ENCODE measurements at regions not wholly inside any gene's neighbourhood (a gene's known extent, or its start where the extent isn't known, plus 50 kb on each side); places are given as distances from the start of the nearest gene placed in this dataset.

DNA sequence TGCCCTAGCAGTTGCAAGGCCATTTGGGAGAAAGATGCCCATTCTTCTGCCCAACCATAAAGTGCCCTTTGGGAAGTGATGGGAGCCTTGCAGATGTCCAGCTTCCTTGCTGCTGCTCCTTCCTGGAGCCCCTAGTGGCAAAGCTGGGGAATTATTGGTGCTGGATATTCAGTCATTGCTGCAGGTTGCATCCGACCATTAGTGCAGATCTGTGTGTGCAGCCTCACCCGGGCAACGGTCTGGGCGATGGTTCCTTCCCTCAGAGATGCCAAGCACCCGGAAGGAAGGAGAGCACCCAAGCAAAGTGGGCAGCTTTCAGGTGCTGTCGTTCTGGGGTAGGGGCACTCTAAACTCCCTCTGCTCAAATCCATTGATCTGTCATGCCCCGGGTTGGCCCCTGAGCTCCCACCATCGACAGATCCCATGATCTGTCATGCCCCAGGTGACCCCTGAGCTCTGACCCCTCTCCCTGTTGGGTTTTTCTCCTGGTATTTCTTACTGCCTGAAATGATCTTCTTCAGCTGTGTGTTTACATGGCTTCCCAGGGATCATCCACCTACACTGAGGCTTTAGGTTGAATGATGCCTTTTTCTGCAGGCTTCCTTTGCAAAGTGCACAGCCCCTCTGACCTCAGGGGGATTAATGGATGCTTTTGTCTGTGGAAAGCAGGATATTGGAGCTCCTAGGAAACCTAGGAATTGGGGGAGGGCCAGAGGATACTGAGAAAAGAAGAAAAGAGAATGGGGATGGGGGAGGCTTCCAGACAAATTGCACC, 467.5 kb downstream of the PTPRU start:
- no peak for TF ChIP-seq GATA1 (IDR thresholded peaks at IDR 0.05; ENCODE audit: low read depth, low read length)
- no peak for TF ChIP-seq POLR2A (IDR thresholded peaks at IDR 0.05; ENCODE audit: low read length)
- peak in 1 of 2 experiments; percentile 21 for DNase-seq

DNA sequence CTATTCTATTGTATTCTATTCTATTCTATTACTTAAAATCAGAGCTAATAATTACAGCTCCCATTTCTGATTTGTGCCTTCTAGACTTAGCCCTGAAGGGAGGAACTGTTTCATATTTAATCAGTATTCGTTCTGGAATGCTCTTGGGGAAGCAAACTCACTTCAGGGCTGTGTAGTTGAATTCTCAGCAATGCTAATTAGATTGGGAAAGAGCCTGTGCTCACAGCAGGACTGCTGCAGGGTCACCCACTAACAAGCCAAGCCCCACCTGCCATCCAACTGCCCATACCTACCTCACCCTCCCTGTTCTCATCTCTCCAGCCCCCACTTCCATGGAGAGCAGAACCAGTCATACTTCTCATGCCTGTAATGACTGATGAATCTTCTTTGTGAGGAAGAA, 464.2 kb downstream of the PTPRU start:
- no peak for TF ChIP-seq GATA1 (IDR thresholded peaks at IDR 0.05; ENCODE audit: low read depth, low read length)
- TF ChIP-seq POLR2A (IDR thresholded peaks at IDR 0.05; ENCODE audit: low read length) = no peak
- no peak for DNase-seq

DNA sequence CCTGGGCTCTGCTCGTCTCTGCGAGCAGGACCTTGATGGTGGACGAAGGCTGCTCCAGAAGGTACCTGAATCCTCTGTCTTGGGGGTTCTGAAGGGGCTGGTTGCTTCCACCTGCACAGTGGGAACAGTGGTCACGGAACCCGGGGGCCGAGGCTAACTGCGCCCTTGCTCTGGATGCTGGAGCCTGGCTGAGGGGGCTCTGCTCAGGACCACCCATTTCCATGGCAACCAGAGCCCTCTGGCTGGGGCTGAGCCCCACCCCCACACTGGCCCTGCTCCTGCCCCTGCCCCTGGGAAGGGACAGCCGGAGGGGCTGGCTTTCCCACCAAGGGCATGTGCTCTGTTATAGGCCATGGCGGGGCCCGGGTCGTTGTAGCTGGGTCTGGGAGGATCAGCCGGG, 462.3 kb downstream of the PTPRU start:
- no peak for DNase-seq
- no peak for TF ChIP-seq POLR2A (IDR thresholded peaks at IDR 0.05; ENCODE audit: low read length)
- no peak for TF ChIP-seq GATA1 (IDR thresholded peaks at IDR 0.05; ENCODE audit: low read depth, low read length)

DNA sequence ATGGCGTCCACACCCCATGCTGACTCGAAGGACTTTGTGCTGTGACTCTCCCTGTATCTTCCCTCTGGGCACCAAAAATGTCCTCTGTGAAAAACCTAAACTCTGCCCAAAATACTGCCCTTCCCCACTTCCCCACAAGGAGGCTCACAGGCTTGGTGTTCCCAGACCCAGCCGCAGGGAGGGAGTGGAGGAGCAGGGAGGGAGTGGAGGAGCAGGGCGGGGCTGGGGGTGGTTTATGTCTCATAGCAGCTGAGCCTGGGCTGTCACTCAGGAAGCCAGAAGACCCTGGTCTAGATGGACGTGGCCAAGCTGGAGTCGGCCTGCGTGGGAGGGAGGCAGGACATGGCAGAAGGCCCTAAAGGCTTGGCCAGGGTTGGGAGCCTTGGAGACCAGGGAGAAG, 461.7 kb downstream of the PTPRU start:
- DNase-seq = peak in 1 of 2 experiments; percentile 23
- TF ChIP-seq GATA1 (IDR thresholded peaks at IDR 0.05; ENCODE audit: low read depth, low read length) (no peak), POLR2A (IDR thresholded peaks at IDR 0.05; ENCODE audit: low read length) (no peak)

DNA sequence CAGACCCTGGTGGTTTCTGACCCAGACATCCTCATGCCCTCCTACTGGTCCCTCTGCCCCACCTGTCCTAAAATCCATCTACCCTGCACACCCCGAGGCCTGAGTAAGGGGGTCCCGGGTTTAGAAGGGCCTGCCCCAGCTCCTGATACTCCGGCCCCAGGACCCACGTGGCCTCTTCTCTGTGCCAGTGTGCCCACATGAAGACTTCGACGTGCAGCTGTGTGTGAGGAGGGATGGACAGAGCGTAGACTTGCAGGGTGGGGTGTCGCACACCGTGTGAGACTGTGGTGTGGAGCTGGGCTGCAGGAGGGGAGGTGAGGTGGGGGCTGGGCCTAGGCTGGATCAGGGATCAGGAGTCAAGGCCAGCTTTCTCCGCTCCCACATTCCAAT, 461.1 kb downstream of the PTPRU start:
- no peak for TF ChIP-seq GATA1 (IDR thresholded peaks at IDR 0.05; ENCODE audit: low read depth, low read length)
- TF ChIP-seq POLR2A (IDR thresholded peaks at IDR 0.05; ENCODE audit: low read length) = no peak
- DNase-seq = no peak

DNA sequence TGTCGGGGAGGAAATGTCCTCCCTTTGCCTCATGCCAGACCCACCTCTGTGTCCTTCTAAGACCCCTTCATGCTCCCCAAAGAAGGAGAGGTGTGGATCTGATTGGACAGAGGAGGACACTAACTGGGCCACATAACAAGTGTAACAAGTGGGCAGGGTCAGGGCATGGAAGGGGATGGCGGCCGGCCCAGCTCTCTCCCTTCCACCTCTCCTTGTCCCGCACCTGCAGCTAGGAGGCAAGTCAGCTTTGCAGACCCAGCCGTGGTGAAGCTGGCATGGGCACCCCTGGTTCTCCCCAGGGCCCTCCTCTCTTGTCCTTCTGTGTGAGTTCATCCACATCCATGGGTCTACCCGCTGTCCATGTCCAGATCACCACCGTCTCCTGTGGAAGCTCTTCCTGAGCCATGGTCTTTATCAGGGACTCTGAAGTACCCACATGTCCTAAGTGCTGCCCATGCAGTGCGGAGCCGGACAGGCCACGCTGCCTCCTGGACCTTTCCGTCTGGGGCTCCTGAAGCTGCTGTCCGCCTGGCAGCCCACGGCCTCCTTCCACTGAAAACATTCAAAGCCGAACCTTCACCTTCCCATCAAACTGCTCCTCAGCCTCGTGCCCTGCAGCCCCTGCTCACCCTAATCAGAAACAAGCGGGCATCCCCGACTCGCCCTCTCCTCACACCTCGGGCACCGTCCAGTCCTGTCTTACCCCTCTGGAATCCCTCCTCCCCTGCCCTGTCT, 460.5 kb downstream of the PTPRU start:
- TF ChIP-seq POLR2A (IDR thresholded peaks at IDR 0.05; ENCODE audit: low read length) = no peak
- TF ChIP-seq GATA1 (IDR thresholded peaks at IDR 0.05; ENCODE audit: low read depth, low read length) = no peak

DNA sequence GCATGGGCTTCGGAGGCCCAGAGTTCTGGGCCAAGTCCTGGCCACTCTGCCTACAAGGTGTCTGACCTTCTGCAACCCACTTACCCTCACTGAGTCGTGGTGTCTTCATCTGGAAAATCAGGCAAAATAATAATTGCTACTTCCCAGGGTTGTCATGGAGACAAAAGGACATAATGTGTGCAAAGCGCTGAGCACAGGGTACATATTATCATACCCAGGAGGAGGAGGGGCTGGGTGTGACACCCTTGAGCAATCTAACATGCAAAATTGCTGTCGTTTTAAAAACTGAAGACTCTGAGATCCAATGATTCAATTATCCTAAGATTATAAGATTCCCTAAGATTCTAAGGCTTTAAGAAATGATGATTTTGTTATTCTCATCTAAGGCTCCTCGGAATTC, 459.5 kb downstream of the PTPRU start:
- TF ChIP-seq POLR2A (IDR thresholded peaks at IDR 0.05; ENCODE audit: low read length) (no peak), GATA1 (IDR thresholded peaks at IDR 0.05; ENCODE audit: low read depth, low read length) (no peak)
- DNase-seq = no peak

More for the DNA sequence above, 460.5 kb downstream of the PTPRU start:
- no peak for DNase-seq

DNA sequence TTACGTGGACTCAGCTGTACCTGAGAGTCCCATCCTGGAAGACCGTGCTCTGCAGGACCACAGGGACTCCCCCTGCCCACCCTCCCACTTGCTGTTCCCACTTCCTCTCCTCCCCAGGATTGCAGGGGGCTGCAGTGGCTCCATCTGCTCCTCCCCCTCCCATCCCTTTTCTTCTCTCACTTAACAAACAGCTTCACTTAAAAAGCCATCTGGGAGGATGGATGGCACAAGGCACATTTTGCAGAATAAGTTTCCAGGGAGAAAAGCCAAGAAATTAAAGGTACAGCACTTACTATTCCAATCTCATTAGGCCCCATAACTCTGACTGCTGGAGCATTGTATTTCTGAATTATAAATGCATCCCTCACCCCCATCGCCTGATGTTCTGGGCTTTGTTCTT, 458.7 kb downstream of the PTPRU start:
- TF ChIP-seq POLR2A (IDR thresholded peaks at IDR 0.05; ENCODE audit: low read length) (no peak), GATA1 (IDR thresholded peaks at IDR 0.05; ENCODE audit: low read depth, low read length) (no peak)
- DNase-seq = no peak

DNA sequence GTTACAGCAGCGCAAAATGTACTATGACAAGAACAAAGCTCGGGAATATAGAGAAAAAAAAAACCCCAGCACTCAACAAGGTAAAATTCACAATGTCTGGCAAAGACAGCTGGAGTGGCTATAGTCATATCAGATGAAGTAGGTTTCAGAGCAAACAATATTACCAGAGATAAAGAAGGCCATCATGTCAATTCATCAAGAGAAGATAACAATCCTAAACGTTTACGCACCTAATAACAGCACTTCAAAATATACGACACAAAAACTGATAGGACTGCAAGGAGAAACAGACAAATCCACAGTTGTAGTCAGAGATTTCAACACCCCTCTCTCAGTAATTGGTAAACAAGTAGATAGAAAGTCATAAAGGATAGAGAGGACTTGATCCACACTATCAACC, 455.2 kb downstream of the PTPRU start:
- no peak for DNase-seq
- TF ChIP-seq POLR2A (IDR thresholded peaks at IDR 0.05; ENCODE audit: low read length) (no peak), GATA1 (IDR thresholded peaks at IDR 0.05; ENCODE audit: low read depth, low read length) (no peak)

DNA sequence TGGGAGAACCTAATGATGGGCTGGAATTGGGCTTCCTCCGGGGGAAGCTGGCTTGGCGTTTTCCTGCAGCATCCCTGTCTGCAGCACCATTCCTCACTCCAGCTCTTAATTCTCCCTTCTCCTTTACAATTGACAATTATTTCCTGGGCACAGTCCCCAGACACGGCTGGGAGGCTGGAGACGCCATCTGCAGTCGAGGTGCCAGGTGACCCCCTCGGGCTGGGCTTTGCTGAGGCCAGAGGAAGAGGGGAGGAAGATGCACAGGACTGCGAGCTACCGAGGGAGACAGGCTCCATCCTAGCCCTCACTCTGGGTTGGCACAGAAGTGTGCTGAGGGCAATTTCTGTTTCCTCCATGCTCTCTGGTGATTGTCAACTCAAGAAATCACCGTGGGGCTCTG, 453.8 kb downstream of the PTPRU start:
- no peak for DNase-seq
- no peak for TF ChIP-seq GATA1 (IDR thresholded peaks at IDR 0.05; ENCODE audit: low read depth, low read length)
- no peak for TF ChIP-seq POLR2A (IDR thresholded peaks at IDR 0.05; ENCODE audit: low read length)

DNA sequence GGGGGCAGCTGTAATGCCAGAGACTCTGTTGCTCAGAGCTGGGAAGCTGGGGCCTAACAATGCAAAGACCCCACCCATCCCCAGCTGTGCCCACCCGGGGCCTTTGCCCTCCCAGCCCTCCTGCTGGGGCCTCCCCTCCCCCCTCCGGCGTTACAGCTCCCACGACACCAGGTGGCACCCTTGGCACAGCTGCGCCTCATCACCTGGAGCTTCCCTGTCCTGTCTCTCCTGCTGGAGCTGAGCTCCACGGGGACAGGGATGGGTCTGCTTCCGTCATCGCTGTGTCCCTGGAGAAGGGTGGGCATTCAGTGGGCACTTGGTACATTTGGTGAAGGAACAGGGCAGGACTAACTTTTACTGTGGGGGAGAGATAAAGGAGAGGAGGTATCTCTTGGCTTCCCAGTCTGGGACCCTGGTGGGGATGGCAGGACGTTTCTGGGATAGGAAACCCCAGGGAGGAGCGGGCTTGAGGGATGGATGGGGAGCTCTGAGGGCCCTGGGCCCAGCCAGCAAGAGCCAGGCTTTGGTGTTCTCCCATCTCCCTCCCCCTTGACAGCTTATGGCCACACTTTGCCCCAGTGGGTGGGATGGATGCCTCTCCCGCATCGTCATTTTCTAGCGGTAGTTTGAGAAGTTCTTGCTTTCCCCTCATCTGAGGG, 453.2 kb downstream of the PTPRU start:
- TF ChIP-seq GATA1 (IDR thresholded peaks at IDR 0.05; ENCODE audit: low read depth, low read length) = no peak
- TF ChIP-seq POLR2A (IDR thresholded peaks at IDR 0.05; ENCODE audit: low read length) = no peak
- no peak for DNase-seq

DNA sequence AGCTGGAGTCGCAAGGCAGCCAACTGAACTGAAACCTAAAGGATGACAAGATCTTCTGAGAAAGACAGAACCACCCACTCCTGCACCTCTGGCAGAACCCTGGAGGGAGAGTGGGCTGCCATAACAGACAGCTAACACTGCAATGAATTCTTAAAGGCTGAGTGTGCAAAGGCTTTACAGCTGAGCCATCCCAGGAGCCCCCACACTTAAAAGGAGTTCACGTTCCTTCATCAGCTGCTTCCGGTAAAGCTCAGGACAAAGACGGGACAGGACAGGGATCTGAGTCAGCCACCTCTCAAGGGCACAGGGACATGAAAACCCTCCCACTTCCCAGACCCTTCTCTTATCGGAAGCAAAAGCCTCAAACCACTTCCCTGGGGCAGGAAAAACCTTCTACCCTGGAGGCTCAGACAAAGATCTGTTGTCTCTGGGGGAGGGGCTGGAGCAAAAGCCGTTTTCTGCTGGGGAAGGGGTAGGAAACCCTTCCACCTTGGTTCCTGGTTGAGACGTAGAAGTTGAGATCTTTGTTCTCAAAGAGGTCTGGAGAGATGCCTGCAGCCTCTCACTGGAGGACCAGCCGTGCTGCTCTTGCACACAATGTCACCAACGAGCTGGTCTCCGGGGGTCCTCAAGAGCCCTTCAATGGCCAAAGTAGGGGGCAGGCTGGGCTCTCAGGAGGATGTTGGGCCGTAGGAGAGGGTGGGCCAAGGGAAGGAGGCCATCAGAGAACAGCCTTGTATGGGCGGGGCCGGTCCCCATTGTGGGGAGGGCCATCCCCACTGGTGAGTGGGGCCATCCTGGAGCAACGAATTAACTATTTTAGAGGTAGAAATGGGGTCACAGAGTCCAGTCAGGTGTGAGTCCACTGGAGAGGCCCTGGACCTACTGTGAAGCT, 452.4 kb downstream of the PTPRU start:
- DNase-seq = no peak
- TF ChIP-seq POLR2A (IDR thresholded peaks at IDR 0.05; ENCODE audit: low read length) = no peak
- TF ChIP-seq GATA1 (IDR thresholded peaks at IDR 0.05; ENCODE audit: low read depth, low read length) = no peak

DNA sequence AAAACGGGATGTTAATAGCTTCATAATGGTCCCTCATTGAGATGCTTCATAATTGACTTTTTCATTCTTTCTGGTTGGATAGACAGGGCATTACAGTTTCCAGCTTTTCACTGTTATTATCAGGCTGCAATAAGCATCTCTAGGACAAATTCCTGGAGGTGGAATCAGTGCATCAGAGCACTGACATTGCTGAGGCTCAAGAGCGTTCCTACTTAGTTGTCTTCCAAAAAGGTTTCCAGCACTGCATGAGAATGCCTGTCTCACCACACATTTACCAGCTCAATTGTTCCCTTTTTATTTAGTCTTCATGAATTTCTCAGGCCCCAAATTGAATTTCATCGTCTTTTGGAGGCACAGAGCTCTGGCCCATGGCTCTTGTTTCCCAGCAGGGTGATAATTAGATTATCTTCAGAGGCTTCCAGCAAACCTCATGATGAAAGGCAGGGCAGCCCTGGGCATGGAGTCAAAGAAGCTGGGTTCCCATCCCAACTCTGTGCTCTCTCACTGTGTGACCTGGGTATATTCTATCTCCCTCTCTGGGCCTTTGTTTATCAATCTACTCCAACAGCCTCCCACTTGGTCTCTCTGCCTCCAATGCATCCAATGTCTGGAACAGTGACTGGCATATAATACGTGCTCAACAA, 451.4 kb downstream of the PTPRU start:
- no peak for DNase-seq
- no peak for TF ChIP-seq POLR2A (IDR thresholded peaks at IDR 0.05; ENCODE audit: low read length)
- no peak for TF ChIP-seq GATA1 (IDR thresholded peaks at IDR 0.05; ENCODE audit: low read depth, low read length)

Data from erythroblast (primary cell).